ENCODE measurements at regions not wholly inside any gene's neighbourhood (a gene's known extent, or its start where the extent isn't known, plus 50 kb on each side); places are given as distances from the start of the nearest gene placed in this dataset.

- Mint-ChIP-seq H3K36me3 (ENCODE audit: low read depth) (no peaks in the 10 kb centered on the region), H3K27me3 (ENCODE audit: low read depth) (no peaks in the 10 kb centered on the region), H3K4me1 (ENCODE audit: low read depth) (no peaks in the 10 kb centered on the region), H3K27ac (no peak overlapping the region), H3K4me3 (ENCODE audit: low read depth) (no peak overlapping the region), H3K9me3 (peaks cover 19% of the 10 kb centered on the region)
- intact Hi-C loops (cut with micrococcal nuclease), result no loop called here
- DNase-seq (ENCODE audit: low spot score), result no peak
Measured at GRCh38 chr17:53891726-53892125, 69.0 kb downstream of the KIF2B start.

DNA sequence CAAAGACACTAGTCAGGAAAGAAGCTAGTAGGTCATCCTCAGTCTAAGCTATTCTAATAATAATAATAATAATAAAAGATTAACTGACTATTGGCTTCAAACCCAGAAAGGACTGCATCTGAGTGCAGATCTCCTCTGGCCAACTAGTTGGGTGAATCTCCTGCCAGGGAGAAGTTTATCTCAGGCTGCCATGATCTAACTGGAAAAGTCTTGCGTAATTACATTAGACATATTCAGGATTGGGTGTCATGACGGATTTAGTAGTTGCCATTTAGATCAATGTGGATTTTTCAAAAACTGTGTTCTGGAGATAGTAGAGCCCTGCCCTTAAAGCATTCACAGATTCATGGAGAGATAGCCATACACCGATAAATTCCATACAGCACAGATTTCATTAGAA lies 69.5 kb downstream of the KIF2B start:
- Mint-ChIP-seq H3K36me3 (ENCODE audit: low read depth) (no peaks in the 10 kb centered on the region), H3K27ac (no peak overlapping the region), H3K4me1 (ENCODE audit: low read depth) (no peaks in the 10 kb centered on the region), H3K4me3 (ENCODE audit: low read depth) (no peak overlapping the region), H3K27me3 (ENCODE audit: low read depth) (no peaks in the 10 kb centered on the region), H3K9me3 (peaks cover 19% of the 10 kb centered on the region)
- DNase-seq (ENCODE audit: low spot score), result no peak
- intact Hi-C loops (cut with micrococcal nuclease), result no loop called here

GRCh38 chr17:53894591-53894990 lies 71.9 kb downstream of the KIF2B start:
- H3K4me3 Mint-ChIP-seq (ENCODE audit: low read depth), result no peak overlapping the region
- DNase-seq (ENCODE audit: low spot score), result no peak
- H3K36me3 Mint-ChIP-seq (ENCODE audit: low read depth), result no peaks in the 10 kb centered on the region
- H3K27me3 Mint-ChIP-seq (ENCODE audit: low read depth), result no peaks in the 10 kb centered on the region
- no peaks in the 10 kb centered on the region for H3K4me1 Mint-ChIP-seq (ENCODE audit: low read depth)
- peaks cover 23% of the 10 kb centered on the region for H3K9me3 Mint-ChIP-seq
- intact Hi-C loops (cut with micrococcal nuclease), result no loop called here
- H3K27ac Mint-ChIP-seq, result no peak overlapping the region

- no peaks in the 10 kb centered on the region for H3K4me1 Mint-ChIP-seq (ENCODE audit: low read depth)
- peaks cover 32% of the 10 kb centered on the region for H3K9me3 Mint-ChIP-seq
- H3K27ac Mint-ChIP-seq, result no peak overlapping the region
- no peak for DNase-seq (ENCODE audit: low spot score)
- no peaks in the 10 kb centered on the region for H3K36me3 Mint-ChIP-seq (ENCODE audit: low read depth)
- H3K27me3 Mint-ChIP-seq (ENCODE audit: low read depth), result no peaks in the 10 kb centered on the region
- H3K4me3 Mint-ChIP-seq (ENCODE audit: low read depth), result no peak overlapping the region
- intact Hi-C loops (cut with micrococcal nuclease), result no loop called here
Measured at GRCh38 chr17:53896047-53896446, 73.3 kb downstream of the KIF2B start.

DNA sequence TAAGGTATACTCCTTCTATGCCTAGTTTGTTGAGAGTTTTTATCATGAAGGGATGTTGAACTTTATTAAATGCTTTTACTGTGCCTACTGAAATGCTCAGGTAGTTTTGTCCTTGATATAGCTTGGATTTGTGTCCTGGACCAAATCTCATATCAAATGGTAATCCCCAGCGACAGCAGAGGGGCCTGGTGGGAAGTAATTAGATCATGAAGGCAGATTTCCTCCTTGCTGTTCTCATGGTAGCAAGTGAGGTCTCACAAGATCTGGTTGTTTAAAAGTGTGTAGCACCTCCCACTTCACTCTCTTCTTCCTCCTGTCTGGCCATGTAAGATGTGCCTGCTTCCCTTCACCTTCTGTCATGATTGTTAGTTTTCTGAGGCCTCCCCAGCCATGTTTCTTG lies 78.2 kb downstream of the KIF2B start:
- intact Hi-C loops (cut with micrococcal nuclease), result no loop called here
- Mint-ChIP-seq H3K4me3 (ENCODE audit: low read depth) (no peak overlapping the region), H3K9me3 (peaks cover 47% of the 10 kb centered on the region), H3K4me1 (ENCODE audit: low read depth) (no peaks in the 10 kb centered on the region), H3K27me3 (ENCODE audit: low read depth) (no peaks in the 10 kb centered on the region), H3K36me3 (ENCODE audit: low read depth) (no peaks in the 10 kb centered on the region), H3K27ac (no peak overlapping the region)
- DNase-seq (ENCODE audit: low spot score), result no peak

GRCh38 chr17:53907435-53907834 lies 84.7 kb downstream of the KIF2B start:
- DNase-seq (ENCODE audit: low spot score), result no peak
- H3K27me3 Mint-ChIP-seq (ENCODE audit: low read depth), result no peaks in the 10 kb centered on the region
- H3K9me3 Mint-ChIP-seq, result peaks cover 39% of the 10 kb centered on the region
- H3K4me1 Mint-ChIP-seq (ENCODE audit: low read depth), result no peaks in the 10 kb centered on the region
- no peak overlapping the region for H3K27ac Mint-ChIP-seq
- intact Hi-C loops (cut with micrococcal nuclease), result no loop called here
- H3K4me3 Mint-ChIP-seq (ENCODE audit: low read depth), result no peak overlapping the region
- H3K36me3 Mint-ChIP-seq (ENCODE audit: low read depth), result no peaks in the 10 kb centered on the region

GRCh38 chr17:53909802-53910201 lies 87.1 kb downstream of the KIF2B start:
- H3K9me3 Mint-ChIP-seq, result peaks cover 34% of the 10 kb centered on the region
- no peaks in the 10 kb centered on the region for H3K36me3 Mint-ChIP-seq (ENCODE audit: low read depth)
- H3K27me3 Mint-ChIP-seq (ENCODE audit: low read depth), result no peaks in the 10 kb centered on the region
- H3K27ac Mint-ChIP-seq, result no peak overlapping the region
- H3K4me1 Mint-ChIP-seq (ENCODE audit: low read depth), result no peaks in the 10 kb centered on the region
- DNase-seq (ENCODE audit: low spot score), result no peak
- intact Hi-C loops (cut with micrococcal nuclease), result no loop called here
- no peak overlapping the region for H3K4me3 Mint-ChIP-seq (ENCODE audit: low read depth)

DNA sequence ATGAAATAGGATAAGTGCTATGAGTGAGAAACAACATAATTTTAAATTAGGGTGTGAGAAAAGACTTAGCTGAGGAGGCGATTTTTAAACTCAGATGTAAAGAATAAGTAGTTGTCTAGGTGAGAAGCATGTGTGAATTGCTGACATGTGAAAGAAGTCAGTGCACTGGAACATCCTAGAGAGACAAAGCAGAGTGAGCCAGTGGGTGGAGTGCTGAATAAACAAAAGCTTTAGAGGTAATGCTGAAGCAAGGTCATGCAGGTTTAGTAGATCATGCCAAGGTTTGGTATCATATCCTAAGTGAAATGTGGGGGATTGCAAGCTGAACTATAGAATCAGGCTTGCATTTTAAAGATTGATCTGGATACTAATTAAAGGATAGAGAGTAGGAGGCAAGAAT lies 89.4 kb downstream of the KIF2B start:
- H3K36me3 Mint-ChIP-seq (ENCODE audit: low read depth), result no peaks in the 10 kb centered on the region
- intact Hi-C loops (cut with micrococcal nuclease), result no loop called here
- H3K4me3 Mint-ChIP-seq (ENCODE audit: low read depth), result no peak overlapping the region
- no peak for DNase-seq (ENCODE audit: low spot score)
- no peaks in the 10 kb centered on the region for H3K4me1 Mint-ChIP-seq (ENCODE audit: low read depth)
- peaks cover 27% of the 10 kb centered on the region for H3K9me3 Mint-ChIP-seq
- H3K27me3 Mint-ChIP-seq (ENCODE audit: low read depth), result no peaks in the 10 kb centered on the region
- no peak overlapping the region for H3K27ac Mint-ChIP-seq

DNA sequence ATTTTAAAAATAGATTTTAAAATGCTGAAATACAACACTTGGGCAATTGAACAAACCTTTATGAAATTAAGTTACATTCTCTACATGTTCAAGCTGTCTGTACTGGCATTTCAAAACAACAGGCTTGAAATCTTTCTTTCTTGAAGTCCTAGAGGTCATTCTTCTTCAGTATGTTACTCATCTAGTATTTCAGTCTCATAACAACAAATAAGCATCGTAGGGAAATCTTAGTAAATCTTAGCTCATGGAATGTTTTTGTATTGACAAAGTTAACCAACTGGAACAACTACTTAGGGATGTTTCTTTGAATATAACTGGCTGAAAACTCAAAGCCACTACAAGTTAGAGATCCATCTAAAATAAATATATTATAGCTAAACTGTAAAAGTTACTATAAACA lies 96.6 kb downstream of the KIF2B start:
- H3K27ac Mint-ChIP-seq, result no peak overlapping the region
- no peaks in the 10 kb centered on the region for H3K27me3 Mint-ChIP-seq (ENCODE audit: low read depth)
- no peaks in the 10 kb centered on the region for H3K4me1 Mint-ChIP-seq (ENCODE audit: low read depth)
- H3K4me3 Mint-ChIP-seq (ENCODE audit: low read depth), result no peak overlapping the region
- no peak for DNase-seq (ENCODE audit: low spot score)
- H3K9me3 Mint-ChIP-seq, result peaks cover 22% of the 10 kb centered on the region
- intact Hi-C loops (cut with micrococcal nuclease), result no loop called here
- no peaks in the 10 kb centered on the region for H3K36me3 Mint-ChIP-seq (ENCODE audit: low read depth)

DNA sequence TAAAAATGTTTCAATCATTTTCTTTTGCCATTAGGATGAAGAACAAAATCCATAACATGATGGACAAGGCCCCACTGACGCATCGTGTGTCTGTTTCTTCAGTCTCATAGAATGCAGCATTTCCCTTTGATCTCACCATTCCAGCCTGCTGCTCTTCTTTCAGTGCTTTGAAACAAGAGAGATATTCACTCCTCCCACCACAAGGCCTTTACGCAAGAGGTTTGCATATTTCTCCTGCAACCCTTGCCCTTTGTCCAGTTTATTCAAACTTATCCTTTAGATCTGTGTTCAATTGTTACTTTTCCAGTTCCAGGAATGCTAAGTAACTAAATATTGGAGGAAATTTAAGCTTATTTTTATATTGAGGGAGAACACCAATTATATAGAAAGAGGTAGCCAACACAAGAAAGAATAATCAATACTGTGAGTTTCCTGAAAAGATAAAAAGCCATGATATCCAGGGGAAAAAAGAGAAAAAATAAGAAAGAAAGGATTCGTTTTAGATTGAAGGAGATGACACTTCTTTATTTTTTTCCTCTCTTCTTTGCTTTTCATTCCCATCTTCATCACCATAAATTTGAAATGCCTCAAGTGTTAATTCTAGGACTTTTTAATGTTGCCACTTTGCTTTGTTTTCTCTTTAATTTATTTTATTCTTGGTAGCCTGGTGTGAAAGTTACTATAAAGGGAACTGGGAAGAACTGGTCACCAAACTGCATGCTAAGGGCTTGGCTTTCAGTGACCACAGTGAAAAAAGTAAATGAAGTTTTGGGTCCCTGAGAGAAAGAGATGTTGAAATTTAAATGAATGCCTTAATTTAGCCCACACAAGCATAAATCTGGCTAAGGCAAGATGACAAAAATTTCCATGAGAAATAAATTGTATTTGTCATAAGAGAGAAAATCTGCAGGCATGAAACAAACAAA lies 102.1 kb downstream of the KIF2B start:
- H3K27ac Mint-ChIP-seq, result no peak overlapping the region
- no peak for DNase-seq (ENCODE audit: low spot score)
- no peaks in the 10 kb centered on the region for H3K27me3 Mint-ChIP-seq (ENCODE audit: low read depth)
- no peaks in the 10 kb centered on the region for H3K4me1 Mint-ChIP-seq (ENCODE audit: low read depth)
- H3K36me3 Mint-ChIP-seq (ENCODE audit: low read depth), result no peaks in the 10 kb centered on the region
- H3K9me3 Mint-ChIP-seq, result peaks cover 36% of the 10 kb centered on the region
- no peak overlapping the region for H3K4me3 Mint-ChIP-seq (ENCODE audit: low read depth)
- intact Hi-C loops (cut with micrococcal nuclease), result no loop called here

DNA sequence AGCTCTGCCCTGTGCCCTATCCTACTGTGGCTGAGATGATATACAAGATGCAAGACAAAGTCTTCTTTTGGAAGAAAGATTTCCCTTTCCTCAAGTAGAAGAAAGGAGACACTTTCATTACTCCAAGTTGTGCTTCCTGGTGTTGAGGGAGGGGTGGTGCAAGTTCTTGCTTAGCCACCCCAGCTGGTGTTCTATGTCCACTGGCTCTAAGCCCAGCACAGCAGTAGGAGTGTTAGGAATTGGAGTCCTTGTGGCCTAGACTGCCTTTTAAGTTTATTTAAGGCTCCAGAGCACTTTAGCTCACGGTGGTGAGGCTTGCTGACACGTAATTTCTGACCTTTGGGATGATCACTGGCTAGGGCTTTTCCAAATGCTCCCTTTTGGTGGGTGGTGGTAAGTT lies 109.7 kb downstream of the KIF2B start:
- intact Hi-C loops (cut with micrococcal nuclease), result no loop called here
- Mint-ChIP-seq H3K27ac (no peak overlapping the region), H3K4me3 (ENCODE audit: low read depth) (no peak overlapping the region), H3K27me3 (ENCODE audit: low read depth) (no peaks in the 10 kb centered on the region), H3K4me1 (ENCODE audit: low read depth) (no peaks in the 10 kb centered on the region), H3K36me3 (ENCODE audit: low read depth) (no peaks in the 10 kb centered on the region), H3K9me3 (peaks cover 43% of the 10 kb centered on the region)
- no peak for DNase-seq (ENCODE audit: low spot score)

- H3K27me3 Mint-ChIP-seq (ENCODE audit: low read depth), result no peaks in the 10 kb centered on the region
- H3K4me1 Mint-ChIP-seq (ENCODE audit: low read depth), result no peaks in the 10 kb centered on the region
- no peaks in the 10 kb centered on the region for H3K36me3 Mint-ChIP-seq (ENCODE audit: low read depth)
- no peak overlapping the region for H3K4me3 Mint-ChIP-seq (ENCODE audit: low read depth)
- no peak overlapping the region for H3K27ac Mint-ChIP-seq
- DNase-seq (ENCODE audit: low spot score), result no peak
- H3K9me3 Mint-ChIP-seq, result peaks cover 38% of the 10 kb centered on the region
- intact Hi-C loops (cut with micrococcal nuclease), result no loop called here
Measured at GRCh38 chr17:53934931-53935330, 112.2 kb downstream of the KIF2B start.

DNA sequence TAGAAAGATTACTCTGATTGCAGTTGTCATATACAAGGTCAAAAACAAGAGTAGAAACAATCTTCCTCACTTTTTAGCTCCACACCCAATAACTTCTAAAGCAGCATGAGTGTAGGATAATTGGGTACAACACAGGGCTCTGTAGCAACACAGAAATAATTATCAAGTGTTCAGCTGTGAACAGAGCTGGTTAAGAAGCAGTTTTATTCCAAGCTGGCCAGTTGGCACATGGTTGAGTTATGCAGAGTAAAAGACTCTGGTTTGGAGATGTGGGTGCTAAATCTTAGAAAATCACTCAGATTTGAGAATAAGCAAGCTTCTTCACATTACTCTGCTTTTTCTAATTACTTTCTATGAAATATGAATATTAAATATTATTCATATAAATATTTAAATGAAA lies 118.5 kb downstream of the KIF2B start:
- no peak overlapping the region for H3K27ac Mint-ChIP-seq
- intact Hi-C loops (cut with micrococcal nuclease), result no loop called here
- H3K4me3 Mint-ChIP-seq (ENCODE audit: low read depth), result no peak overlapping the region
- H3K36me3 Mint-ChIP-seq (ENCODE audit: low read depth), result no peaks in the 10 kb centered on the region
- H3K27me3 Mint-ChIP-seq (ENCODE audit: low read depth), result no peaks in the 10 kb centered on the region
- H3K4me1 Mint-ChIP-seq (ENCODE audit: low read depth), result no peaks in the 10 kb centered on the region
- H3K9me3 Mint-ChIP-seq, result peaks cover 41% of the 10 kb centered on the region
- no peak for DNase-seq (ENCODE audit: low spot score)
